ENCODE measurements at regions not wholly inside any gene's neighbourhood (a gene's known extent, or its start where the extent isn't known, plus 50 kb on each side); places are given as distances from the start of the nearest gene placed in this dataset.

DNA sequence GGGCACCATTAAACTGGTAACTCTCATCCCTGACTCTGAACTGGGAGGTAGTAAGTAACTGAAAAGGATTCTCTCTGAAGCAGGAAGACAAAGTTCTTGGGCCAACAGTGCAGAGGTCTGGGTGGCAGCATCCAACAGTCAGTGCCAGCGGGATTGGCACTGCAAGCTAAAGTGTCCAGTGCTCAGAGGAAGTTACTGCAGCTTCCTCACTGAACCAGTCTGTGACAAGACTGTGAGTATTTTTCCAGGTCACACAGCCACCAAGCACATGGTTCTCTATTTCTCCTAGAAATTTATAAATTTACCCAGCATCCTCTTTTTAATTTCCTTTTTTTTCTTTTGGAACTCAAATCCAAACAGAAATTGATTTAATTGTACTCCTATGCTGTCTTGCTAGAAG lies 81.6 kb upstream of the FAR2 start:
- TF ChIP-seq POLR2A (IDR thresholded peaks at IDR 0.05; ENCODE audit: low read depth, low read length) (no peak), POLR2AphosphoS5 (IDR thresholded peaks at IDR 0.05; ENCODE audit: low read depth, low read length) (no peak), TAF1 (IDR thresholded peaks at IDR 0.05; ENCODE audit: borderline replicate concordance, low read depth, low read length) (no peak)
